ENCODE measurements at regions not wholly inside any gene's neighbourhood (a gene's known extent, or its start where the extent isn't known, plus 50 kb on each side); places are given as distances from the start of the nearest gene placed in this dataset.

GRCh38 chr4:111718763-111719559 is 426.3 kb upstream of the FAM241A start:
- no peak for DNase-seq (ENCODE audit: low spot score)

- no peak for DNase-seq (ENCODE audit: low spot score)
These were observed 424.4 kb upstream of the FAM241A start for GRCh38 chr4:111720866-111721265.

GRCh38 chr4:111722213-111722720 is 423.0 kb upstream of the FAM241A start:
- DNase-seq (ENCODE audit: low spot score) = no peak

- no peak for DNase-seq (ENCODE audit: low spot score)
These were observed 408.7 kb upstream of the FAM241A start for GRCh38 chr4:111736516-111736915.

GRCh38 chr4:111744847-111745246 is 400.4 kb upstream of the FAM241A start:
- no peak for DNase-seq (ENCODE audit: low spot score)

GRCh38 chr4:111748157-111748556 is 397.1 kb upstream of the FAM241A start:
- no peak for DNase-seq (ENCODE audit: low spot score)

GRCh38 chr4:111754003-111754402 is 391.3 kb upstream of the FAM241A start:
- no peak for DNase-seq (ENCODE audit: low spot score)

GRCh38 chr4:111755571-111755970 is 389.7 kb upstream of the FAM241A start:
- DNase-seq (ENCODE audit: low spot score) = no peak

- no peak for DNase-seq (ENCODE audit: low spot score)
These were observed 383.7 kb upstream of the FAM241A start for GRCh38 chr4:111761531-111761930.

- no peak for DNase-seq (ENCODE audit: low spot score)
These were observed 374.7 kb upstream of the FAM241A start for GRCh38 chr4:111770514-111770913.

GRCh38 chr4:111773858-111774257 is 371.4 kb upstream of the FAM241A start:
- no peak for DNase-seq (ENCODE audit: low spot score)

- DNase-seq (ENCODE audit: low spot score) = no peak
These were observed 369.5 kb upstream of the FAM241A start for GRCh38 chr4:111775556-111776297.

GRCh38 chr4:111776561-111776960 is 368.7 kb upstream of the FAM241A start:
- DNase-seq (ENCODE audit: low spot score) = no peak

GRCh38 chr4:111778543-111778942 is 366.7 kb upstream of the FAM241A start:
- peak; percentile 32 for DNase-seq (ENCODE audit: low spot score)

GRCh38 chr4:111780965-111781364 is 364.3 kb upstream of the FAM241A start:
- DNase-seq (ENCODE audit: low spot score) = no peak

GRCh38 chr4:111781611-111782010 is 363.6 kb upstream of the FAM241A start:
- DNase-seq (ENCODE audit: low spot score) = no peak

GRCh38 chr4:111788099-111788498 is 357.2 kb upstream of the FAM241A start:
- DNase-seq (ENCODE audit: low spot score) = no peak

- no peak for DNase-seq (ENCODE audit: low spot score)
These were observed 355.2 kb upstream of the FAM241A start for GRCh38 chr4:111789901-111790640.

GRCh38 chr4:111792632-111793031 is 352.6 kb upstream of the FAM241A start:
- DNase-seq (ENCODE audit: low spot score) = no peak

- no peak for DNase-seq (ENCODE audit: low spot score)
These were observed 351.7 kb upstream of the FAM241A start for GRCh38 chr4:111793433-111794091.

GRCh38 chr4:111797455-111798163 is 347.6 kb upstream of the FAM241A start:
- DNase-seq (ENCODE audit: low spot score) = no peak

Data from RKO (cell line).